Choroid plexus epithelial cell (primary cell): ENCODE measurements at regions not wholly inside any gene's neighbourhood (a gene's known extent, or its start where the extent isn't known, plus 50 kb on each side); places are given as distances from the start of the nearest gene placed in this dataset.

Experiments
- DNase-seq: peaks from one replicate; pipeline ENCODE4 v3.0.0-alpha.2; 2010; ENCODE audit warnings: low read depth
- H3K4me3 ChIP-seq: 2 replicates; pipeline ENCODE4 v1.5.1; 2011; ENCODE audit warnings: low read depth, mild to moderate bottlenecking, control low read depth, low read length, moderate library complexity
- CTCF ChIP-seq: conservative IDR thresholded peaks from 2 replicates; pipeline ENCODE4 v1.5.1; 2011; ENCODE audit warnings: low read depth, mild to moderate bottlenecking, control low read depth, inconsistent platforms, low read length, moderate library complexity

- TF ChIP-seq CTCF, result no peak
- H3K4me3 ChIP-seq, result no peak overlapping the region
- no peak for DNase-seq
These were observed 451.3 kb upstream of the B3GAT1 start for GRCh38 chr11:134863294-134863693.

DNA sequence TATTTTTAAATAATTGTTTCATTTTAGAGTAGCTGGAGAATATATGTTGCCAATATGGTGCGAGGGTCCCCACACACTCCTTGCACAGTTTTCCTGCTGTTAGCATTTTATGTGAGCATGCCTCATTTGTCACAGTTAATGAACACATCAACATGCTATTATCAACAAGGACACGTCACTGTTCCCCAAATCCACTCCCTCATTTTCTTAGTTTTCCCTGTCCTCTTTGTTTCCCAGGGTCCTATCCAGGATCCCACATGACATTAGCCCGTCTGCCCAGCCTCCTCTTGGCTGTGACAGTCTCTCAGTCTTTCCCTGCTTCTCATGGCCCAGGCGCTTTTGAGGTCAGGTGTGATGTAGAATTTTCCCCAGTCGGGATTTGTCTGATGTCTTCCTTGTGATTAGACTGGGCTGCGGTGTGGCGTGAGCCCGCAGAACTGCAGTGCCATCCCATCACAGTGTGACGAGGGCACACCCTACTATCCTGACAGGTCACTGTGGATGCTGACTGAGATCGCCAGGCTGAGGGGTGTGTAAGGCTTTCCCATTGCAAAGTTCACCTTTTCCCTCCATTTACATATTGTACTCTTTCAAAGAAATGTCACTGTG is 450.6 kb upstream of the B3GAT1 start:
- no peak for TF ChIP-seq CTCF
- no peak for DNase-seq
- no peak overlapping the region for H3K4me3 ChIP-seq

- no peak for TF ChIP-seq CTCF
- no peak overlapping the region for H3K4me3 ChIP-seq
These were observed 450.1 kb upstream of the B3GAT1 start for GRCh38 chr11:134862105-134862502.

DNA sequence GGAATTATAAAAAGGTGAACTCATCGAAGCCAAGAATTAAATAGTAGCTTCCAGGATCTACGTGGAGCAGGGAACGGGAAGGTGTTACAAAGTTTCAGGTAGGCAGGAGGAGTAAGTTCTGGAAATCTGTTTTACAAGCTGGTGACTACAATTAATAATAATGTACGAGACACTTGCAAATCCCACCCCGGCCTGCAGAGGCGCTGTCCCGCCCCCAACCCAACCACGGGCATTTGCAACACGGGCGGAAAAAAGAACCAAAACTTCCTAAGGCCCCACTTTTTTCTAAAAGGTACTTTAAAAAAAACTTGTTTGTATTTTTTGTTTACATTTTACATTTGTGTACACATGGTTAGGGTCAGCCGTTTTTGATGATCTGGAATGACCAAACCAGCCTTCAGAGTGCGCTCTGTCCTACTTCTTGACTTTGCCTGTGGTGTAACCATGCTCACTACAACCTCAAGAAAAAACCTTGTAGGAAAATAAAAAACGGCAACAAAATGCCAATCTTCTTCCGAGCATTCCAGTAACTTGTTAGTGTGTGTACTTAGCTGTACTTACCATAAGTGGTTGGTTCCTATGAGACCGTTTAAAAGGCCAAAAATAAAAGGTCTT is 449.6 kb upstream of the B3GAT1 start:
- TF ChIP-seq CTCF, result peak; percentile 6
- no peak overlapping the region for H3K4me3 ChIP-seq
- DNase-seq, result no peak

More at GRCh38 chr11:134862105-134862502, 450.1 kb upstream of the B3GAT1 start:
- no peak for DNase-seq

GRCh38 chr11:134858783-134859480 is 446.9 kb upstream of the B3GAT1 start:
- no peak overlapping the region for H3K4me3 ChIP-seq
- no peak for DNase-seq
- TF ChIP-seq CTCF, result no peak

DNA sequence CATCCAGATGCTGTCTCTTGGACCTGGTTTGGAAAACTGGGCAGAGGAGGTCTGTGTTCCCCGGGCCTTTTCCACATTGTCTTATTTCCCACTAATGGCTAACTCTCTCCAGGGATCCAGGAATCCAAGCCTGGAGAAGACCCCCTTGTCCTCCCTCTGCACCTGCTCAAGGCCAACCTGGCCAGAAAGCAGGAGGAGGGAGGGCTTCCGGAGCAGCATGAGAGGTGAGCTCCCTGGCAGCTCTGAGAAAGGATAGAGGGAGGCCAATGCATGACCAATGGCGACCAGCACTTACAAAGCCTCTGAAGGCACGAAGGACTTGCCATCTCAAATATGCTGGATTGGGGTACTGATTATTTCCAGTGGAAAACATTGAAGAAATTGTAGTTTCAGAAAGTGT is 445.0 kb upstream of the B3GAT1 start:
- TF ChIP-seq CTCF, result no peak

More for the DNA sequence above, 445.0 kb upstream of the B3GAT1 start:
- DNase-seq, result no peak
- H3K4me3 ChIP-seq, result no peak overlapping the region
